ENCODE measurements at regions not wholly inside any gene's neighbourhood (a gene's known extent, or its start where the extent isn't known, plus 50 kb on each side); places are given as distances from the start of the nearest gene placed in this dataset.

GRCh38 chr13:56886398-56886797 is 254.3 kb upstream of the PRR20A start:
- no peak for TF ChIP-seq CTCF (tag by site-specific recombination; IDR thresholded peaks at IDR 0.05)
- no peak for TF ChIP-seq SP2 (tag by site-specific recombination; IDR thresholded peaks at IDR 0.05)
